Daoy (cell line): ENCODE measurements at regions not wholly inside any gene's neighbourhood (a gene's known extent, or its start where the extent isn't known, plus 50 kb on each side); places are given as distances from the start of the nearest gene placed in this dataset.
"Not testable (repeated sequence)": the region's sequence is repeated elsewhere in the genome, so short reads cannot be mapped to it uniquely, and the experiment has no call there.

Source experiments
- DNase-seq: peaks from one replicate; pipeline ENCODE4 v3.0.0-alpha.2; 2015; ENCODE audit warnings: low read depth

- DNase-seq, result no peak
These were observed 397.9 kb upstream of the ADGRB3 start for GRCh38 chr6:68237205-68237604.

DNA sequence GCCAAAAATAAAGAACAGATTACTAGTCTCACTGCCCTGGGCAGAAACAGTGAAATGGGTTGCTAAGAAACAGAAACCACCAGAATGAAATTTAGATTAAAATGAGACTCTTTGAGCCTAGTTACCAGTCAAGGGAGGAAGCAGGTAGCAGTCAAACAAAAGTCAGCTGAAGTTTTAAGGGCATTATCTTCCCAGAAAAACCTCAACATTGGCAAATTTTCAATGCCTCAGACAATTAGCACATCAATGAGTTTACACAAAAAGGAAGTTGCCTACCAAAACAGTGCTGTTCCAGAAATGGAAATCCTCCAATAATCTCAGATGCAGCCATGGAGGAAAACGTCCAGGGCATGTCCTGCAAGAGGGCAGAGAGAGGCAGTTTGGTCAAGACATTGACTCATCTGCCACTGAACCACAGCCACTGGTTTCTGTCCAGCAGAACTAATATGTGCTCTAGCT, 399.7 kb upstream of the ADGRB3 start:
- no peak for DNase-seq

DNA sequence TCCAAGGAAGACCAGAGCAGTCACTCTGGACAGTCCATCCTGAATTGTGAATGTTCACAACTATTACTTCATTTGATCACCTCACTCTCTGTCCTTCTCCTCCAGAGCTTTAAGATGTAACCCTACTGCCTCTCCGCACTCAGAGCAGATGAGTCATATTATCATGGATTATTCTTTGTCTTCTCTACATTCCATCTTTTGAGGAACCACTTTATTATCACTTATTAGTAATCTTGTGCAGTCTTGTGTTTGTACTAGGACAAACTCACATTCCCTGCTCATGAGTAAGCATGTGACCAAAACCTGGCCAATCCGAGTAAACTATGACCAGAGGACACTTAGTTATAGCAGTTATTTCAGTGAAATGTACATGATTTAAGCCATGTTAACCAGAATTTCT, 401.5 kb upstream of the ADGRB3 start:
- no peak for DNase-seq

- DNase-seq, result no peak
These were observed 405.5 kb upstream of the ADGRB3 start for GRCh38 chr6:68229566-68229965.

GRCh38 chr6:68226460-68226859, 408.6 kb upstream of the ADGRB3 start:
- no peak for DNase-seq

GRCh38 chr6:68225729-68226128, 409.4 kb upstream of the ADGRB3 start:
- no peak for DNase-seq

- no peak for DNase-seq
These were observed 423.8 kb upstream of the ADGRB3 start for GRCh38 chr6:68211242-68211795.

DNA sequence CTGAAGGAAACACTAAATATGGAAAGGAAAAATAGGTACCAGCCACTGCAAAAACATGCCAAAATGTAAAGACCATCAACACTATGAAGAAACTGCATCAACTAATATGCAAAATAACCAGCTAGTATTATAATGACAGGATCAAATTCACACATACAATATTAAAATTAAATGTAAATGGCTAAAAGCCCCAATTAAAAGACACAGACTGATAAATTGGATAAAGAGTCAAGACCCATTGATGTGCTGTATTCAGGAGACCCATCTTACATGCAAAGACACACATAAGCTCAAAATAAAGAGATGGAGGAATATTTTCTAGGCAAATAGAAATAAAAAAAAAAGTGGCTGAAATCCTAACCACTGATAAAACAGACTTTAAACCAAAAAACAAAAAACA, 427.5 kb upstream of the ADGRB3 start:
- not testable (repeated sequence) for DNase-seq

DNA sequence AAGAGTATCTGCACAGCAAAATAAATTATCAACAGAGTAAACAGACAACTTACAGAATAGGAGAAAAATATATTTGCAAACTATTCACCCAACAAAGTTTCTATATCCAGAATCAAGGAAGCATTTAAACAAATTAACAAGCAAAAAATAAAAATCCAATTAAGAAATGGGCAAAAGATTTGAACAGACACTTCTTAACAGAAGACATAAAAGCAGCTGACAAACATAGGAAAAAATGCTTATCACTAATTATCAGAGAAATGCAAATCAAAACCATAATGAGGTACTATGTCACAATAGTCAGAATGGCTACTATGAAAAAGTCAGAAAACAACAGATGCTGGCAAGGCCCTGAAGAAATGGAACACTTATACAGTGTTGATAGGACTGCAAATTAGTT, 434.2 kb upstream of the ADGRB3 start:
- DNase-seq, result no peak

DNA sequence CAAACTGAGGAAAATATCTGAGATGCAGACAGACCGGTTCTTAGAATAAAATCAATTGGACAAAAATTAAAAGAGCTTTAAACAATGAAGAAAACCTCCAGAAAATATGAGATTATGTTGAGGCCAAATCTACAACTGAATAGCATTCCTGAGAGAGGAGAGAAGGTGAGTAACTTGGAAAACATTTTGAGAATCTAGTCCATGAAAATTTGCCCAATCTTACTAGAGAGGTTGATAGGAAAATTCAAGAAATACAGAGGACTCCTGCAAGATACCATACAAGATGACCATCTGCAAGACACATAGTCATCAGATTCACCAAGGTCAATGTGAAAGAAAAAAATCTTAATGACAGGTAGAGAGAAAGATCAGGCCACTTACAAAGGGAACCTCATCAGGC, 437.7 kb upstream of the ADGRB3 start:
- DNase-seq, result no peak

GRCh38 chr6:68196645-68197044, 438.4 kb upstream of the ADGRB3 start:
- no peak for DNase-seq

DNA sequence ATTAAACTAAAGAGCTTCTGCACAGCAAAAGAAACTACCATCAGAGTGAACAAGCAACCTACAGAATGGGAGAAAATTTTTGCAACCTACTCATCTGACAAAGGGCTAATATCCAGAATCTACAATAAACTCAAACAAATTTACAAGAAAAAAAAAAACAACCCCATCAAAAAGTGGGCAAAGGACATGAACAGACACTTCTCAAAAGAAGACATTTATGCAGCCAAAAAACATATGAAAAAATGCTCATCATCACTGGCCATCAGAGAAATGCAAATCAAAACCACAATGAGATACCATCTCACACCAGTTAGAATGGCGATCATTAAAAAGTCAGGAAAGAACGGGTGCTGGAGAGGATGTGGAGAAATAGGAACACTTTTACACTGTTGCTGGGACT, 439.3 kb upstream of the ADGRB3 start:
- DNase-seq, result not testable (repeated sequence)

DNA sequence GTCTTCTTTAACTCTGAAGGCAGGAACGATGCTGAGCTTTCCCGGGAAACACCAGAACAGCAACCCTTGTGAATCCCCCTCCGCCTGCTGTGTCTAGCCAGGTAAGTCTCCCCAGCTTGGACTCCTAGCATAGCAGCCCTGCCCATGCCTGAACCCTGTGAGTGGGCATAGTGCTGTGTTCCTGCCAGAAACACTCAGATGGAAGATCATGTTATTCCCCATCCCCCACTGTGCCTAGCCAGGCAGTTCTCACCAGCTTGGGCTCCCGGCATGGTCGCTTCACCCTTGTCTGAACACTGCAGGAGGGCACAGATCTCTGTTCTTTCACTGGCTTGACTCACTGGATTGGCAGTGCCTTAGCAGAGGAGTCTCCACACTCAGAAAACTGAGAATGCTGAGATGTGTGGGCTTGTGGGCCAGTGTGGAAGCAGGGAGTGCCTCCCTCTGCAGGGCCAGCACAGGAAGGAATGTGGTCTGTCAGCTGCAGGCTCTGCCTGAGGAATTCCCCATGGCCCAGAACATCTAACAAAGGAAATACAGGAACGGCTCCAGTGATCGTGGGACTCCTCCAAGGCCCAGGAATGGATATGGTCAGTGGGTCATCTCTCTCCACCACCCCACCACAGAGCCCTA, 440.1 kb upstream of the ADGRB3 start:
- no peak for DNase-seq

DNA sequence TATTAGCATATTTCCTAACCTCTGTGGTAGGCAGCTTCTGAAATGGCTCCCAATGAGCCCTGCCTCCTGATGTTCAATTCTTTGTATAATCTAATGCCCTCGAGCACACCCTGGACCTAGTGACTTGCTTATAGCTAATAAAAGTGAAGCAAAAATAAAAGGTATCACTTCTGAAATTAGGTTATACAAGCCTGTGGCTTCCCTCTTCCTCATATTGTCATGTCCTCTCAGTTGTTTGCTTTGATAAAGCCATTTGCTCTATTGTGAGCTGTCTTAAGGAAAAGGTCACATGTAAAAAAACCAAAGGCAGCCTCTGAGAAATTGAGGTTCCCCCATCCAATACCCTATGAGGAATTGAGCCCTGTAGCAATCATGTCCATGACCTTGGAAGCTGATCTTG, 442.1 kb upstream of the ADGRB3 start:
- no peak for DNase-seq

DNA sequence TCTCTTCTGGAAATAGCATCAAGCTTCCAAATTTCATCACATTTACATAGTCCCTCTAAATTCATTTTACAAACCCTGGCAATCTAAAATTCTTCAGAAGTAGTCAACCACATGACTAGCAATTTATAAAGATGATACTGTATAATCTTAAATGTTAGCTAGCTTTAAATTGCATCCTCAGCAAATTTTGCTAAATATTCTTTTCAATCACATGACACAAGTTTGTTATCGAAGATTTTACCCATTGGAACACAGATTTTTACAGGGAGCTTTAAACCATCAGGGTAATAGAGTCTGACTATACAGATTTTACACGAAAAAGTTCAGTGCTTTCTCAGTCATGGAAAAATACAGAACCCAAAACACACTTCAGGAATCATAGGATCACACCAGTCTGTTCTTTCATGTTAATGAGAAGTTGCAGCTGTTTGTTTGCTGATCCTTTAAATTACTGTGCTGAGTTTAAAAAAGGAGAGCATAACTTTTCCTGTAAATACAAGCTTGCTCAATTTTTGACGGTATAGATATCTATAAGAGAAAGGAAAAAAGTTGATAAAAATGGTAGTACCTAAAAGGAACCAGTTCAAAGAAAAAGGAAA, 445.8 kb upstream of the ADGRB3 start:
- no peak for DNase-seq

DNA sequence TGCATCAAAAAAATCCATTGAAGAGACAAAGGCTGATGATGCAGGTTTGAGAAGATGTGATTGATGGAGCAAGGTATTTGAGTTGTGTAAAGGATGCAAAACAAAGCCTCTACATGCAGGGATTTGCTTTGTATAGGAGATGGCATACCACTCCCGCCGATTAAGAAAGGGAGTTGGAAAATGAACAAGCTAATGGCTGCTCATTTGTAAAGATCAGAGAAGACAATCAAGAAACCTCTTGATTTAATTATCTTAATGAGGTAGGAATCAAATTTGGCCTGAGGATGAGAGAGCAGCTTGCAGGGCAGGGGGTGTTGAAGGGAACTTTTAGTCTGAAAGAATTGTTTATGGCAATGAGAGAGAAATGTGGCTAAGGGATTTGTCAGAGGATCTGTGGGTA, 448.2 kb upstream of the ADGRB3 start:
- no peak for DNase-seq

- DNase-seq, result no peak
These were observed 452.7 kb upstream of the ADGRB3 start for GRCh38 chr6:68182386-68182785.

DNA sequence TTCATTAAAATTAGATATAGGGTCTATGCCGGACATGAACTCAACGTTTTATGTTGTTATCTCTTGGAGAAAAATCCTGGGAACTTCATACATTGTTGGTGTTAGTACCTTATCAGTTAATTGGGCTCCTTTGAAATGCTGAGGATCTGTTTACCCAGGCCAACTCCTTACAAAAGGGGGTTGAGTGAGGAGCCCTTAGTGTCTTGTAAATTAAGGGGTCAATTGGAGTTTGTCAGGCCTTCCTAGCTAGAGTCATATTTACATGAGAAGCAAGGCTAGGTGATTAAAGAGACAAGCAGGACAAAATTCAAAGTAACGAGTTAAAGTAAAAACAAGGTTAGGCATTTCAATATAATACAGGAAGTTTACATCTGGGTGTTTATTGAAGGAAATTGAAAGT, 454.1 kb upstream of the ADGRB3 start:
- DNase-seq, result not testable (repeated sequence)

- DNase-seq, result no peak
These were observed 461.5 kb upstream of the ADGRB3 start for GRCh38 chr6:68173616-68174015.

- no peak for DNase-seq
These were observed 465.2 kb upstream of the ADGRB3 start for GRCh38 chr6:68169922-68170321.

DNA sequence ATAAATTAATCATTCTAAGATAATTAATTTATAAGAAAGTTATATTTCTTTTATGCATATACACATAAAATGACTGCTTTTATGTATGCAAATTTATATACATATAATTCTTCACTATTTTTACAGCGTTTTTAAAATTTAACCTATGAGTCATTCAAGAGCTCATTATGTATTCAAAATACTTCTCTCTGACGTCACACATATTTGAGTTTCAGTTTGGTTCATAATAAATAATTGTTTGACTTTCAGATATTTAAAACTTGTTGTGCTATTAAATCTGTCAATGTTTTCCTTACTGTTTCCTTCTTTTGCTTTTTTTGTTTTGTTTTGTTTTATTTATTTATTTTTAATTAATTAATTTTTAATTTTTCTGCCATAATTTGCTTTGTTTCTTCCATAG, 467.5 kb upstream of the ADGRB3 start:
- no peak for DNase-seq

GRCh38 chr6:68160812-68161211, 474.3 kb upstream of the ADGRB3 start:
- not testable (repeated sequence) for DNase-seq

DNA sequence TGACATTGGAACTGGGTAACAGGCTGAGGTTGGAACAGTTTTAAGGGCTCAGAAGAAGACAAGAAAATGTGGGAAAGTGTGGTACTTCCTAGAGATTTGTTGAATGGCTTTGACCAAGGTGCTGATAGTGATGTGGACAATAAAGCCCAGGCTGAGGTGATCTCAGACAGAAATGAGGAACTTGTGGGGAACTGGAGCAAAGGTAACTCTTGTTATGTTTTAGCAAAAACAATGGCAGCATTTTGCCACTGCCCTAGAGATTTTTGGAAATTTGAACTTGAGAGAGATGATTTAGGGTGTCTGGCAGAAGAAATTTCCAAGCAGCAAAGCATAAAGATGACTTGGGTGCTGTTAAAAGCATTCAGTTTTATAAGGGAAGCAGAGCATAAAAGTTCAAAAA, 474.7 kb upstream of the ADGRB3 start:
- no peak for DNase-seq

GRCh38 chr6:68159433-68159832, 475.6 kb upstream of the ADGRB3 start:
- DNase-seq, result no peak
